ENCODE measurements at regions not wholly inside any gene's neighbourhood (a gene's known extent, or its start where the extent isn't known, plus 50 kb on each side); places are given as distances from the start of the nearest gene placed in this dataset.

- no peak for TF ChIP-seq POLR2A (IDR thresholded peaks at IDR 0.05)
- TF ChIP-seq CTCF (IDR thresholded peaks at IDR 0.05) = no peak
Observed at GRCh38 chr20:6665621-6666355, 101.7 kb upstream of the BMP2 start.

Measured in vagina (tissue), 2 donors.